ENCODE measurements at regions not wholly inside any gene's neighbourhood (a gene's known extent, or its start where the extent isn't known, plus 50 kb on each side); places are given as distances from the start of the nearest gene placed in this dataset.

- Mint-ChIP-seq H3K4me1 (ENCODE audit: low read depth) (peaks cover 16% of the 10 kb centered on the region), H3K27ac (no peak overlapping the region), H3K9me3 (ENCODE audit: low read depth) (no peaks in the 10 kb centered on the region), H3K36me3 (ENCODE audit: insufficient read depth) (no peaks in the 10 kb centered on the region), H3K27me3 (peaks cover 19% of the 10 kb centered on the region), H3K4me3 (ENCODE audit: low read depth) (no peak overlapping the region)
- no peak for DNase-seq (ENCODE audit: low spot score, unreplicated experiment)
- no peak for TF ChIP-seq CTCF (IDR thresholded peaks at IDR 0.05; ENCODE audit: unreplicated experiment)
These were observed 775.6 kb downstream of the NR2F1-AS1 start for GRCh38 chr5:92805446-92805845.

DNA sequence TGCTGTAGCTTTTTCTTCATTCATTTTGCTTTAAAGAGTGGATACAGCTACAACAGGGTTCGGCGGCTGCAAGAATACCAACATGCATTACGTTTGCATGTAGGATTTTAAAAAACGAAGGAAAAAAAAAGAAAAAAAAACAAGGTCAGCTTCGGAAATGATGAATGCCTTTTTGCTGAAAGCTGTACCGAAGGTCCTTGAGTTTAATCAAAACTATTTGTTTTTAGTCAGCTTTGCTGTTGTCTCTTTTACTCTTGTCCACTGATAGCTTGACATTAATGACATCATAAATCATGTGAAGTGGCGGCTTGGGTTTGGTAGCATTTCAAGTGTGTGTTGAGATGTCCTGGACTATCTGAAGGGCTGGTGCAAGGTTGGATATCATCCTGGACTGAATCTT lies 779.1 kb downstream of the NR2F1-AS1 start:
- no peak for TF ChIP-seq CTCF (IDR thresholded peaks at IDR 0.05; ENCODE audit: unreplicated experiment)
- DNase-seq (ENCODE audit: low spot score, unreplicated experiment), result no peak
- Mint-ChIP-seq H3K9me3 (ENCODE audit: low read depth) (peaks cover 4% of the 10 kb centered on the region), H3K36me3 (ENCODE audit: insufficient read depth) (no peaks in the 10 kb centered on the region), H3K27me3 (peaks cover 21% of the 10 kb centered on the region), H3K4me3 (ENCODE audit: low read depth) (no peak overlapping the region), H3K27ac (no peak overlapping the region), H3K4me1 (ENCODE audit: low read depth) (peaks cover 15% of the 10 kb centered on the region)

DNA sequence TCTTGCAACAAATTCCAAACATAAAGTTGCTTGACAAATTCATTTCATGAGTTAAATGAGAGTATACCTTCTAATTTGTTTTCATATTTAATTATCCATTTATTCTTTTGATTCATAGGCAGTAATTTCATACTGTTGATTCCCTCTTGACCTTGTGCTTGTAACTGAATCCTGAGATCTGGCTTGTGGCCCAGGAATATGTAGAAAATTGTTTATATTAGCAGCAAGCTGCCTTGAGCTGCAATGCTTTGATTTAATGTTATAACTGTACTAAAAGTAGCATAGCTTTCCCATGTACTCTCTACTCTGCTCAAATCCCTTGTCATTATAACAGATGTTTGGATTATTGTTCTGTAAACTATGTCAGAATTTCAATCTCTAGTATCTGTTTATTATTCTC lies 780.7 kb downstream of the NR2F1-AS1 start:
- Mint-ChIP-seq H3K27me3 (peaks cover 21% of the 10 kb centered on the region), H3K27ac (no peak overlapping the region), H3K4me3 (ENCODE audit: low read depth) (no peak overlapping the region), H3K9me3 (ENCODE audit: low read depth) (peaks cover 9% of the 10 kb centered on the region), H3K4me1 (ENCODE audit: low read depth) (peaks cover 13% of the 10 kb centered on the region), H3K36me3 (ENCODE audit: insufficient read depth) (no peaks in the 10 kb centered on the region)
- no peak for DNase-seq (ENCODE audit: low spot score, unreplicated experiment)
- no peak for TF ChIP-seq CTCF (IDR thresholded peaks at IDR 0.05; ENCODE audit: unreplicated experiment)

GRCh38 chr5:92795633-92796032 lies 785.4 kb downstream of the NR2F1-AS1 start:
- H3K27ac Mint-ChIP-seq, result no peak overlapping the region
- no peak for TF ChIP-seq CTCF (IDR thresholded peaks at IDR 0.05; ENCODE audit: unreplicated experiment)
- peaks cover 35% of the 10 kb centered on the region for H3K9me3 Mint-ChIP-seq (ENCODE audit: low read depth)
- H3K4me3 Mint-ChIP-seq (ENCODE audit: low read depth), result no peak overlapping the region
- peaks cover 1% of the 10 kb centered on the region for H3K36me3 Mint-ChIP-seq (ENCODE audit: insufficient read depth)
- no peak for DNase-seq (ENCODE audit: low spot score, unreplicated experiment)
- H3K27me3 Mint-ChIP-seq, result peaks cover 4% of the 10 kb centered on the region
- peaks cover 3% of the 10 kb centered on the region for H3K4me1 Mint-ChIP-seq (ENCODE audit: low read depth)

DNA sequence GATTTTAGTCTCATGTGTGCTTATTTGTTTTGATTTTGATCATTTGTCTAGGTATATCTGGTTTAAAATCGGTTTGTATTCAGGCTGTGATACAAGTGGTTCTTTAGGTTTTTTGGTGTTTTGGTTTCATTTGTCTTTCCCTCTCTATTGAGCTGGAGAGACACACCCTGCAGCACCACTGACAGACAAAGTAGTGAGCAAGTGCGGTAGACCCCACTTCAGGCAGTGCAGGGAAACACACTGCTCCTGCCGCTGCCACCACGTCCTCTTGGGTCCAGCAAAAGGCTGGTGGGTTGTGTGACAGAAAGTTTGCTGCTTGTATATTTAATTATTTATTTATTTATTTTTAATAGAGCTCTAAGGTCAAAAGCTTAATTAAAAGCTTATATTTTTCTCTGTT lies 801.0 kb downstream of the NR2F1-AS1 start:
- Mint-ChIP-seq H3K9me3 (ENCODE audit: low read depth) (no peaks in the 10 kb centered on the region), H3K27ac (no peak overlapping the region), H3K4me3 (ENCODE audit: low read depth) (no peak overlapping the region), H3K36me3 (ENCODE audit: insufficient read depth) (no peaks in the 10 kb centered on the region), H3K27me3 (no peaks in the 10 kb centered on the region), H3K4me1 (ENCODE audit: low read depth) (peaks cover 35% of the 10 kb centered on the region)
- no peak for DNase-seq (ENCODE audit: low spot score, unreplicated experiment)
- no peak for TF ChIP-seq CTCF (IDR thresholded peaks at IDR 0.05; ENCODE audit: unreplicated experiment)
